HG02759 (cell line): ENCODE measurements at regions not wholly inside any gene's neighbourhood (a gene's known extent, or its start where the extent isn't known, plus 50 kb on each side); places are given as distances from the start of the nearest gene placed in this dataset.
"Not testable (repeated sequence)": the region's sequence is repeated elsewhere in the genome, so short reads cannot be mapped to it uniquely, and the experiment has no call there.

Source experiments
- ATAC-seq: cut with Tn5 transposase; IDR thresholded peaks from one replicate; pipeline ENCODE4 v1.9.1; 2021; ENCODE audit warnings: mild to moderate bottlenecking, moderate library complexity; ENCODE audit not compliant: unreplicated experiment

GRCh38 chr9:115300116-115300515 is 182.2 kb upstream of the TNC start:
- no peak for ATAC-seq

- no peak for ATAC-seq
Observed at GRCh38 chr9:115300874-115301273, 182.9 kb upstream of the TNC start.

GRCh38 chr9:115301581-115301980 is 183.6 kb upstream of the TNC start:
- ATAC-seq = no peak

- ATAC-seq = no peak
Observed at GRCh38 chr9:115305543-115305942, 187.6 kb upstream of the TNC start.

- no peak for ATAC-seq
Observed at GRCh38 chr9:115306865-115307264, 188.9 kb upstream of the TNC start.

GRCh38 chr9:115313545-115313944 is 195.6 kb upstream of the TNC start:
- ATAC-seq = no peak

- no peak for ATAC-seq
Observed at GRCh38 chr9:115326461-115326860, 208.5 kb upstream of the TNC start.

- no peak for ATAC-seq
Observed at GRCh38 chr9:115327436-115328122, 209.6 kb upstream of the TNC start.

- no peak for ATAC-seq
Observed at GRCh38 chr9:115328228-115328627, 210.3 kb upstream of the TNC start.

- ATAC-seq = no peak
Observed at GRCh38 chr9:115328677-115329076, 210.7 kb upstream of the TNC start.

- no peak for ATAC-seq
Observed at GRCh38 chr9:115333277-115334070, 215.5 kb upstream of the TNC start.

GRCh38 chr9:115335439-115335838 is 217.5 kb upstream of the TNC start:
- ATAC-seq = no peak

- no peak for ATAC-seq
Observed at GRCh38 chr9:115340314-115340713, 222.4 kb upstream of the TNC start.

- no peak for ATAC-seq
Observed at GRCh38 chr9:115341426-115341825, 223.5 kb upstream of the TNC start.

GRCh38 chr9:115347776-115348175 is 229.8 kb upstream of the TNC start:
- ATAC-seq = not testable (repeated sequence)

GRCh38 chr9:115348936-115349335 is 231.0 kb upstream of the TNC start:
- ATAC-seq = not testable (repeated sequence)

GRCh38 chr9:115349542-115349941 is 231.6 kb upstream of the TNC start:
- ATAC-seq = no peak

- no peak for ATAC-seq
Observed at GRCh38 chr9:115350548-115350947, 232.6 kb upstream of the TNC start.

- no peak for ATAC-seq
Observed at GRCh38 chr9:115353681-115354080, 235.7 kb upstream of the TNC start.

GRCh38 chr9:115357821-115358220 is 239.9 kb upstream of the TNC start:
- no peak for ATAC-seq

- ATAC-seq = no peak
Observed at GRCh38 chr9:115359017-115359780, 241.2 kb upstream of the TNC start.

- ATAC-seq = no peak
Observed at GRCh38 chr9:115360122-115360521, 242.2 kb upstream of the TNC start.
